ENCODE measurements at regions not wholly inside any gene's neighbourhood (a gene's known extent, or its start where the extent isn't known, plus 50 kb on each side); places are given as distances from the start of the nearest gene placed in this dataset.

- H3K27ac Mint-ChIP-seq = no peak overlapping the region
- no peaks in the 10 kb centered on the region for H3K27me3 Mint-ChIP-seq (ENCODE audit: low read depth)
- ATAC-seq = no peak
- TF ChIP-seq JUN (CRISPR knock-in tag; IDR thresholded peaks at IDR 0.05) (no peak), ATF1 (CRISPR knock-in tag; IDR thresholded peaks at IDR 0.05) (no peak), GABPB1 (CRISPR knock-in tag; IDR thresholded peaks at IDR 0.05) (no peak), USF2 (CRISPR knock-in tag; IDR thresholded peaks at IDR 0.05) (no peak), ZNF396 (CRISPR knock-in tag; IDR thresholded peaks at IDR 0.05; ENCODE audit: borderline replicate concordance) (no peak), MXD4 (CRISPR knock-in tag; IDR thresholded peaks at IDR 0.05; ENCODE audit: borderline replicate concordance) (no peak), GTF2I (CRISPR knock-in tag; conservative IDR thresholded peaks at IDR 0.05) (no peak), GRHL2 (CRISPR knock-in tag; IDR thresholded peaks at IDR 0.05; ENCODE audit: insufficient replicate concordance, severe bottlenecking) (no peak), ZNF219 (CRISPR knock-in tag; IDR thresholded peaks at IDR 0.05; ENCODE audit: borderline replicate concordance) (no peak), ELF4 (CRISPR knock-in tag; IDR thresholded peaks at IDR 0.05; ENCODE audit: low read depth) (no peak), NFATC4 (CRISPR knock-in tag; IDR thresholded peaks at IDR 0.05) (no peak), ATF2 (CRISPR knock-in tag; IDR thresholded peaks at IDR 0.05; ENCODE audit: borderline replicate concordance, low read depth) (no peak), STAT6 (CRISPR knock-in tag; conservative IDR thresholded peaks at IDR 0.05; ENCODE audit: low read depth) (no peak), NFYB (CRISPR knock-in tag; conservative IDR thresholded peaks at IDR 0.05; ENCODE audit: low read depth) (no peak), ZNF281 (CRISPR knock-in tag; IDR thresholded peaks at IDR 0.05) (no peak), ZSCAN18 (CRISPR knock-in tag; IDR thresholded peaks at IDR 0.05) (no peak), PRDM15 (CRISPR knock-in tag; IDR thresholded peaks at IDR 0.05) (no peak), PRRX2 (CRISPR knock-in tag; IDR thresholded peaks at IDR 0.05) (no peak), ZNF263 (CRISPR knock-in tag; IDR thresholded peaks at IDR 0.05; ENCODE audit: low read depth) (no peak)
- H3K4me1 Mint-ChIP-seq = peaks cover 4% of the 10 kb centered on the region; the same call in 1 of the 2 replicates
- ChIA-PET POLR2A (no interaction called here), CTCF (no interaction called here)
- no peaks in the 10 kb centered on the region for H3K9me3 Mint-ChIP-seq
- no peak overlapping the region for H3K4me3 Mint-ChIP-seq
- H3K36me3 Mint-ChIP-seq = no peaks in the 10 kb centered on the region
- no peak for DNase-seq (ENCODE audit: low spot score)
These were observed 289.5 kb downstream of the SLC4A3 start for GRCh38 chr2:219916726-219917440.

Measured in WTC11 (cell line).